A549 (cell line): ENCODE measurements at regions not wholly inside any gene's neighbourhood (a gene's known extent, or its start where the extent isn't known, plus 50 kb on each side); places are given as distances from the start of the nearest gene placed in this dataset.

Experiments used
- CTCF ChIP-seq: fragments of >200 bp; sonication (Bioruptor Twin); formaldehyde crosslinking; IDR thresholded peaks from 3 replicates; pipeline ENCODE4 v1.5.1; 2016
- NR3C1 ChIP-seq: fragments of >200 bp; sonication (Bioruptor Twin); formaldehyde crosslinking; IDR thresholded peaks from 3 replicates; pipeline ENCODE4 v1.6.1; 2017
- POLR2A ChIP-seq: IDR thresholded peaks from 2 replicates; pipeline ENCODE4 v1.6.1; 2012; ENCODE audit warnings: mild to moderate bottlenecking, low read length
- POLR2AphosphoS2 ChIP-seq: conservative IDR thresholded peaks from 2 replicates; pipeline ENCODE4 v1.6.1; 2012; ENCODE audit warnings: low read length, improper control_type of control experiment, inconsistent platforms
- RCOR1 ChIP-seq: fragments of 150-350 bp; IDR thresholded peaks from 2 replicates; pipeline ENCODE4 v1.6.1; 2014; ENCODE audit warnings: antibody characterized with exemption, low read length, low read depth
- REST ChIP-seq: fragments of 200-600 bp; sonication (generic); IDR thresholded peaks from 2 replicates; pipeline ENCODE4 v1.6.1; 2016; ENCODE audit warnings: antibody characterized with exemption, mild to moderate bottlenecking, moderate library complexity

GRCh38 chr7:69199041-69199440, 399.2 kb upstream of the AUTS2 start:
- no peak for TF ChIP-seq POLR2AphosphoS2
- TF ChIP-seq POLR2A, result no peak
- TF ChIP-seq CTCF, result no peak
- TF ChIP-seq REST, result no peak
- TF ChIP-seq RCOR1, result no peak
- no peak for TF ChIP-seq NR3C1
